Stimulated activated effector memory CD8-positive, alpha-beta T cell treated with anti-CD3 and anti-CD28 coated beads, Interleukin-12 subunit alpha, Interleukin-12 subunit beta, amount 100 ng/mL, for 72 hours (primary cell): ENCODE measurements at regions not wholly inside any gene's neighbourhood (a gene's known extent, or its start where the extent isn't known, plus 50 kb on each side); places are given as distances from the start of the nearest gene placed in this dataset.
"Not testable (repeated sequence)": the region's sequence is repeated elsewhere in the genome, so short reads cannot be mapped to it uniquely, and the experiment has no call there.

Experiments used
- ATAC-seq: fragments of 150-1000 bp; cut with Tn5 transposase; 2 replicates; pipeline ENCODE4 v1.10.0; 2021
- DNase-seq, 2 donors: peaks; one replicate each; pipeline ENCODE4 v3.0.0; 2021 to 2022; ENCODE audit warnings: low spot score in 2 of 2
- H3K27ac Mint-ChIP-seq: one replicate; pipeline ENCODE4 v1.8.0; 2022; ENCODE audit warnings: mild to moderate bottlenecking, mixed read lengths
- H3K36me3 Mint-ChIP-seq: one replicate; pipeline ENCODE4 v1.8.0; 2022; ENCODE audit warnings: mild to moderate bottlenecking, mixed read lengths
- H3K4me1 Mint-ChIP-seq: one replicate; pipeline ENCODE4 v1.8.0; 2022; ENCODE audit warnings: mixed read lengths
- H3K4me3 Mint-ChIP-seq: one replicate; pipeline ENCODE4 v1.8.0; 2022; ENCODE audit warnings: mild to moderate bottlenecking, mixed read lengths
- H3K9me3 Mint-ChIP-seq: one replicate; pipeline ENCODE4 v1.8.0; 2022; ENCODE audit warnings: mixed read lengths

DNA sequence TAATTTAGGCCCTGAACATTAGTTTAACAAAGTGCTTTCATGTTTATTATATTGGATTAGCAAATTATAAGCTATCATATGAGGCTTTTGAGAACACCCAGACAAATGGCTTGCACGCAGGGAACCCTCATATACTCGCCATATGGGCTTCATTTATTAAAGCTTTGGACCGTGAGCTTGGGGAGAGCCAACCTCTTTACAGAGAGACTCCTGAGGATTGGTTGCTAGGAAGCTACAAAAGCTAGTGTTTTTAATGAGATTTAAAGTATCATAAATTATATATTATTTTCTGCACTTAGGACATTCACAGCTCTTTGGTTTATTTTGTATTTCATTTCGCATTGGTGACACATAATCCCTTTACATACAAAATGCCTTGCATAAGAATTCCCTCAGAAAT lies 193.8 kb upstream of the TOX3 start:
- no peak for ATAC-seq
- H3K9me3 Mint-ChIP-seq = peaks cover 4% of the 10 kb centered on the region
- no peak overlapping the region for H3K27ac Mint-ChIP-seq
- H3K4me1 Mint-ChIP-seq = no peaks in the 10 kb centered on the region
- H3K36me3 Mint-ChIP-seq = no peaks in the 10 kb centered on the region
- DNase-seq = no peak
- H3K4me3 Mint-ChIP-seq = no peak overlapping the region

DNA sequence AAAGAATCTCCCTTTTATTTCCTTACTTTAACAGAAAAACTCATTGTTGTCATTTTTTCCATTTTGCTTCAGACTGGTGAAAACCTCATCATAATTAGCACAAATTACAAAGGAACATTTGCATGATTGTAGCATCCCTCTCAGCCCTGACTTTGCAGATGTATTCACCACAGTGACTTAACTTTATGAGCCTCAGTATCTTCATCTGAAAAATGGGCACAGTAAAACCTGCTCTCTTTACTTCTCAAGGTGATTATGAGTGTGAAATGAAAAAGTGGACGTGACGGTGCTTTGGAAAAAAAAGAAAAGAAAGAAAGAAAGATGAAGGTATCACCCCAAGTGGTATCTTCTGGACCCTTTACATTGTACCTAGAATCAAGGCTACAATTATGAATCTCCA lies 193.4 kb upstream of the TOX3 start:
- DNase-seq (no peak), ATAC-seq (no peak)
- H3K9me3 Mint-ChIP-seq = peaks cover 7% of the 10 kb centered on the region
- H3K27ac Mint-ChIP-seq = no peak overlapping the region
- H3K4me3 Mint-ChIP-seq = no peak overlapping the region
- H3K4me1 Mint-ChIP-seq = no peaks in the 10 kb centered on the region
- H3K36me3 Mint-ChIP-seq = no peaks in the 10 kb centered on the region

- not testable (repeated sequence) for H3K9me3 Mint-ChIP-seq, DNase-seq, H3K4me1 Mint-ChIP-seq, H3K36me3 Mint-ChIP-seq, H3K4me3 Mint-ChIP-seq, ATAC-seq, H3K27ac Mint-ChIP-seq
Observed at GRCh38 chr16:52738992-52739391, 192.0 kb upstream of the TOX3 start.

GRCh38 chr16:52731219-52731875 lies 184.4 kb upstream of the TOX3 start:
- Mint-ChIP-seq H3K9me3 (peaks cover 4% of the 10 kb centered on the region), H3K27ac (no peak overlapping the region), H3K4me1 (no peaks in the 10 kb centered on the region), H3K4me3 (no peak overlapping the region), H3K36me3 (no peaks in the 10 kb centered on the region)
- DNase-seq = no peak
- ATAC-seq = no peak

- H3K36me3 Mint-ChIP-seq = no peaks in the 10 kb centered on the region
- no peak overlapping the region for H3K4me3 Mint-ChIP-seq
- peaks cover 2% of the 10 kb centered on the region for H3K9me3 Mint-ChIP-seq
- no peak overlapping the region for H3K27ac Mint-ChIP-seq
- no peak for ATAC-seq
- no peak for DNase-seq
- H3K4me1 Mint-ChIP-seq = no peaks in the 10 kb centered on the region
Observed at GRCh38 chr16:52729731-52730130, 182.8 kb upstream of the TOX3 start.

DNA sequence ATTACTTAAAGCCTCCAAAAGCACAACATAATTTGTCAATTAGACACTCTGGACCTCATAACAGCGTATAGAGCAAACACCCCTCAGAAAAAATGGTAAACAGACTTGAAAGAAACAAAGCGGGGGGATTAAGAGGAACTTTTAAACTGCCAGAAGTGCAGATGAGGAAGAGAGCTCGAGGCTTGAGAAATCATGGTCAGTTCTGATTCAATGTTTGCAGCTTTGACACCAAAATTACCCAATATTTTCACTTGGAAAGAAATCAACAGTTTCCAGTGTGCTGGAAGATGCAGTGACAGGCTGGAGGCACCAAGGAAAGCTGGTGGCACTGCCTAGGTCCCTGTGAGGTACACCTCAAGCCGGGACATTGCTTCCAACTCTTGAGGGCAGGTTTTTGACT lies 180.9 kb upstream of the TOX3 start:
- no peak for DNase-seq
- Mint-ChIP-seq H3K9me3 (peaks cover 3% of the 10 kb centered on the region), H3K27ac (no peak overlapping the region), H3K36me3 (no peaks in the 10 kb centered on the region), H3K4me1 (no peaks in the 10 kb centered on the region), H3K4me3 (no peak overlapping the region)
- ATAC-seq = no peak

DNA sequence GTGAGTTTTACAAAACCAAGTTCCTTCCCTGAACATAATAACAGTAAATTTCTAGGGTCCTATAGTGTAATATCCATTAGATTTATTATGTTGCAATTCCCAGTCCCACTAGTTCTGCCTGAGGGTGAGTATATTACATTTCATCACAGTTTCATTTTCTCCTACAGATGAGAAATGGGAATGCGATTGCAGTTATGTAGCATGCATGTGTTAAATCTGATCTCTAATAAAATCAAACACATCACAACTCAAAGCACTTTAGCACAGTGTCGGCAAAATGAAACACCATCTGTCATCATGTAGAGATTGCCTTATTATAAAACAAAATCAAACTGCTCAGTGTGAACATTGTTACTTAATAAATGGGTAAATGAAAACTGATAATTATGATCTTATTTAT lies 180.5 kb upstream of the TOX3 start:
- Mint-ChIP-seq H3K27ac (no peak overlapping the region), H3K4me3 (no peak overlapping the region), H3K4me1 (no peaks in the 10 kb centered on the region), H3K36me3 (no peaks in the 10 kb centered on the region), H3K9me3 (peaks cover 3% of the 10 kb centered on the region)
- DNase-seq (no peak), ATAC-seq (no peak)

- Mint-ChIP-seq H3K27ac (no peak overlapping the region), H3K4me3 (no peak overlapping the region), H3K36me3 (no peaks in the 10 kb centered on the region), H3K4me1 (no peaks in the 10 kb centered on the region), H3K9me3 (peaks cover 9% of the 10 kb centered on the region)
- DNase-seq (no peak), ATAC-seq (no peak)
Observed at GRCh38 chr16:52725461-52725860, 178.5 kb upstream of the TOX3 start.

- H3K27ac Mint-ChIP-seq = no peak overlapping the region
- H3K36me3 Mint-ChIP-seq = no peaks in the 10 kb centered on the region
- no peak for DNase-seq
- ATAC-seq = no peak
- H3K4me1 Mint-ChIP-seq = no peaks in the 10 kb centered on the region
- peaks cover 9% of the 10 kb centered on the region for H3K9me3 Mint-ChIP-seq
- H3K4me3 Mint-ChIP-seq = no peak overlapping the region
Observed at GRCh38 chr16:52725043-52725442, 178.1 kb upstream of the TOX3 start.

GRCh38 chr16:52721331-52721730 lies 174.4 kb upstream of the TOX3 start:
- no peak overlapping the region for H3K27ac Mint-ChIP-seq
- no peak for ATAC-seq
- H3K36me3 Mint-ChIP-seq = no peaks in the 10 kb centered on the region
- no peaks in the 10 kb centered on the region for H3K4me1 Mint-ChIP-seq
- H3K9me3 Mint-ChIP-seq = peaks cover 14% of the 10 kb centered on the region
- H3K4me3 Mint-ChIP-seq = no peak overlapping the region
- DNase-seq = no peak

- no peak overlapping the region for H3K4me3 Mint-ChIP-seq
- no peak overlapping the region for H3K27ac Mint-ChIP-seq
- DNase-seq (no peak), ATAC-seq (no peak)
- H3K9me3 Mint-ChIP-seq = peaks cover 11% of the 10 kb centered on the region
- no peaks in the 10 kb centered on the region for H3K36me3 Mint-ChIP-seq
- no peaks in the 10 kb centered on the region for H3K4me1 Mint-ChIP-seq
Observed at GRCh38 chr16:52718046-52718445, 171.1 kb upstream of the TOX3 start.

DNA sequence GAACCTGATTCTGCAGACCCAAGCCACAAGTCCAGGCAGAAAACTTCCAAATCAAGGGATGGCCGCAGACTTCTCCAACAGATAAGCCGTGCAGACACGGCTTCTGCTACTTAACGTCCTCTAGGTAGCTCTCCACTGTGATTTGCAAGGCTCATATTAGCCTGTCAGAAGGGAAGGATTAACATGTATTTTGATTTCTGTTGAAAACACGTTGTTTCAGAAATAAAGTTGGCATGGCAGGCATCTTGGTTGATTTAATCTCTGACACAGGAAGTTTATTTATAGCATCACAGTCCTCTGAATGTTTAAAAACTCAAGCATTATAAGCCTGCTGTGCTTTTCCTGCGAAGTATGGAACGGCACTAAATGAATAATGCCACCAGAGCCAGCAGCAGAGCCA lies 166.8 kb upstream of the TOX3 start:
- DNase-seq (no peak), ATAC-seq (no peak)
- H3K9me3 Mint-ChIP-seq = peaks cover 5% of the 10 kb centered on the region
- no peak overlapping the region for H3K4me3 Mint-ChIP-seq
- H3K36me3 Mint-ChIP-seq = no peaks in the 10 kb centered on the region
- no peaks in the 10 kb centered on the region for H3K4me1 Mint-ChIP-seq
- H3K27ac Mint-ChIP-seq = no peak overlapping the region

DNA sequence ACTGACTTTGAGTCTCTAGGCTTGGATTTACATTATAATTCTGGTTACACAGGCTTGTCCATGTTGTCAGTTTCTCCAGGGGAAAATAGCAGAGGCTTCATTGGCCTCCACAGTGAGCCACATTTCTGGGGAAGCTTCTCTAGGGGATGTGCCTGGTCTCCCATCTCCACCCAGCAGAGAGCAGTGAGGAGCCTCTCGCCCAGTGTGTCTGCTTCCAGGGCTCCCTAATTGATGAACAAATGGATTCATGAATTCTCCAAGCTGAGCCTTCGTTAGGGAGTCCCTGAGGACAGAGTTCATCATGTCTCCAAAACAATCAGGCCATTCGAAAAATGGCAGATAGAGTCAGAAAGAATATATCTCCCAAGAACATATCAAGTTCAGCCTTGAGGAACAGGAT lies 162.4 kb upstream of the TOX3 start:
- Mint-ChIP-seq H3K36me3 (no peaks in the 10 kb centered on the region), H3K4me1 (no peaks in the 10 kb centered on the region), H3K27ac (no peak overlapping the region), H3K9me3 (peaks cover 5% of the 10 kb centered on the region), H3K4me3 (no peak overlapping the region)
- DNase-seq = no peak
- ATAC-seq = no peak

DNA sequence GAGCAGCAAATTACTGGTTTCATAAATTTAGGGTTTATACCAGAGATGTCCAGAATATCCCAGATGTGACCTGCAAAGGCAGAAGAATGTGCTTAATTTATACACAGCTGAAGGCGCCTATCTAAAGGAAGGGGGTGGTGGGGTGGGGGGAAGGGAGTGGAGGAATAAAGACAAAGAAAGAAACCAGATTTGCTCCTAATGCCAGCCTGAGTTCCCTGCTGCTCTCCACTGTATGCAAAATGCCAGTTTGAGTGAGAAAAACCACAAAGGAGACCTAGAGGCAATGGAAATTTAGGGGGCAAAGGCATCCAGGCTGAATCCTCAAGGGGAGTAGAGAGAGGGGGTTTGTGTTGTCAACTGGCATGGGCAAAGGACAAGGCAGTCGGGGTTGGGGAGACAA lies 161.5 kb upstream of the TOX3 start:
- ATAC-seq (no peak), DNase-seq (no peak)
- no peak overlapping the region for H3K27ac Mint-ChIP-seq
- no peaks in the 10 kb centered on the region for H3K4me1 Mint-ChIP-seq
- H3K4me3 Mint-ChIP-seq = no peak overlapping the region
- no peaks in the 10 kb centered on the region for H3K36me3 Mint-ChIP-seq
- peaks cover 5% of the 10 kb centered on the region for H3K9me3 Mint-ChIP-seq

- Mint-ChIP-seq H3K4me3 (no peak overlapping the region), H3K27ac (no peak overlapping the region), H3K9me3 (peaks cover 5% of the 10 kb centered on the region), H3K36me3 (no peaks in the 10 kb centered on the region), H3K4me1 (no peaks in the 10 kb centered on the region)
- ATAC-seq = no peak
- DNase-seq = no peak
Observed at GRCh38 chr16:52707676-52708337, 160.9 kb upstream of the TOX3 start.

- DNase-seq (no peak), ATAC-seq (no peak)
- Mint-ChIP-seq H3K9me3 (peaks cover 5% of the 10 kb centered on the region), H3K4me3 (no peak overlapping the region), H3K4me1 (no peaks in the 10 kb centered on the region), H3K36me3 (no peaks in the 10 kb centered on the region), H3K27ac (no peak overlapping the region)
Observed at GRCh38 chr16:52705122-52705521, 158.2 kb upstream of the TOX3 start.
